GM12878 (cell line): ENCODE measurements at regions not wholly inside any gene's neighbourhood (a gene's known extent, or its start where the extent isn't known, plus 50 kb on each side); places are given as distances from the start of the nearest gene placed in this dataset.

Experiments used
- ATAC-seq: fragments of 200-7000 bp; cut with Tn5 transposase; 3 replicates; pipeline ENCODE4 v1.9.1; 2020; ENCODE audit warnings: mild to moderate bottlenecking, moderate library complexity
- BruUV-seq: library from RNA; stranded (reverse); fragments of 400-500 nt; replicated peaks from 2 replicates; lab custom pipeline; 2021; lab: Mats Ljungman, UMichigan
- CTCF ChIA-PET: fragments of 300-600 bp; sonication (Branson Sonifier 250); formaldehyde crosslinking; extraction: SDS; loops from one replicate; lab custom pipeline; 2021; ENCODE audit warnings: inconsistent platforms; lab: Yijun Ruan, JAX
- POLR2A ChIA-PET: fragments of 350-600 bp; formaldehyde crosslinking; extraction: SDS; loops from one replicate; lab custom pipeline; 2021; ENCODE audit warnings: inconsistent platforms; lab: Charles Lee
- RAD21 ChIA-PET: fragments of 300-600 bp; sonication (Branson Sonifier 250); formaldehyde crosslinking; loops from one replicate; lab custom pipeline; 2023; ENCODE audit warnings: antibody characterized with exemption; ENCODE audit not compliant: unreplicated experiment; lab: Charles Lee
- SMC1A ChIA-PET: fragments of 300-600 bp; sonication (Branson Sonifier 250); formaldehyde crosslinking; loops from one replicate; lab custom pipeline; 2023; ENCODE audit not compliant: unreplicated experiment, uncharacterized antibody; lab: Charles Lee
- DNase-seq: peaks from one replicate; pipeline ENCODE4 v3.0.0-alpha.2; 2011; ENCODE audit warnings: low read depth, low spot score
- FAIRE-seq: peaks from 3 replicates; lab custom pipeline; 2011; peaks lifted over from hg19 to GRCh38; lab: Jason Lieb, UNC
- H2AFZ ChIP-seq: 2 replicates; pipeline ENCODE4 v1.6.0; 2011; ENCODE audit warnings: low read depth, low read length, control low read depth; ENCODE audit not compliant: control insufficient read depth
- H3K27ac ChIP-seq: 2 replicates; pipeline ENCODE4 v1.5.1; 2011; ENCODE audit warnings: control low read depth; ENCODE audit not compliant: control insufficient read depth, insufficient read depth
- H3K27me3 ChIP-seq, 2 experiments: replicated peaks in 1 of 2; 2 replicates each; pipeline versions ENCODE4 v1.6.0 to v1.6.1; 2011; ENCODE audit warnings: low read length in 1 of 2; ENCODE audit not compliant: control insufficient read depth in 2 of 2, insufficient read depth in 2 of 2
- H3K36me3 ChIP-seq, 2 experiments: 2 replicates each; pipeline ENCODE4 v1.5.1; 2011; ENCODE audit warnings: low read length in 1 of 2; ENCODE audit not compliant: control insufficient read depth in 2 of 2, insufficient read depth in 2 of 2
- H3K4me1 ChIP-seq: 2 replicates; pipeline ENCODE4 v1.6.1; 2011; ENCODE audit warnings: mild to moderate bottlenecking, low read length, moderate library complexity, mixed read lengths; ENCODE audit not compliant: control insufficient read depth, insufficient read depth
- H3K4me2 ChIP-seq: 2 replicates; pipeline ENCODE4 v1.6.0; 2011; ENCODE audit warnings: control low read depth; ENCODE audit not compliant: control insufficient read depth, insufficient read depth
- H3K4me3 ChIP-seq: fragments of 200-600 bp; sonication (generic); 2 replicates; pipeline ENCODE4 v1.5.1; 2016
- H3K79me2 ChIP-seq: 2 replicates; pipeline ENCODE4 v1.6.0; 2011; ENCODE audit warnings: low read length; ENCODE audit not compliant: control insufficient read depth, insufficient read depth
- H3K9ac ChIP-seq: 2 replicates; pipeline ENCODE4 v1.8.0; 2011; ENCODE audit warnings: low read length, control low read depth, mixed read lengths; ENCODE audit not compliant: control insufficient read depth, insufficient read depth
- H3K9me3 ChIP-seq: replicated peaks from 3 replicates; pipeline ENCODE4 v1.5.1; 2011; ENCODE audit warnings: mild to moderate bottlenecking, low read length; ENCODE audit not compliant: control insufficient read depth, insufficient read depth
- H4K20me1 ChIP-seq: 2 replicates; pipeline ENCODE4 v1.6.0; 2011; ENCODE audit not compliant: control insufficient read depth, insufficient read depth
- CEBPB ChIP-seq, 2 experiments: fragments of 150-350 bp in 1 of 2; IDR thresholded peaks; 2 replicates each; pipeline ENCODE4 v1.6.1; 2012 to 2014; ENCODE audit warnings: low read depth in 2 of 2, low read length in 2 of 2, borderline replicate concordance in 1 of 2, inconsistent platforms in 1 of 2
- ELK1 ChIP-seq: IDR thresholded peaks from 2 replicates; pipeline ENCODE4 v1.6.1; 2012; ENCODE audit warnings: low read depth, low read length, improper control_type of control experiment
- ETV6 ChIP-seq, 2 experiments: fragments of 450-650 bp in 1 of 2; IDR thresholded peaks in 1 of 2; conservative IDR thresholded peaks in 1 of 2; 2 replicates each; pipeline ENCODE4 v1.6.1; 2014; ENCODE audit warnings: antibody characterized with exemption in 1 of 2, borderline replicate concordance in 1 of 2, low read depth in 1 of 2, mild to moderate bottlenecking in 1 of 2, moderate library complexity in 1 of 2
- IKZF2 ChIP-seq, 2 experiments: fragments of 450-650 bp; IDR thresholded peaks; 2 replicates each; pipeline ENCODE4 v1.6.1; 2017; ENCODE audit warnings: mild to moderate bottlenecking in 2 of 2, moderate library complexity in 2 of 2
- MEF2B ChIP-seq: fragments of 450-650 bp; IDR thresholded peaks from 2 replicates; pipeline ENCODE4 v1.6.1; 2018; ENCODE audit warnings: mild to moderate bottlenecking, moderate library complexity; ENCODE audit not compliant: partially characterized antibody, poor library complexity, severe bottlenecking
- MXI1 ChIP-seq: fragments of 150-350 bp; IDR thresholded peaks from 2 replicates; pipeline ENCODE4 v1.6.1; 2011; ENCODE audit warnings: low read depth, mild to moderate bottlenecking, inconsistent platforms, low read length, improper control_type of control experiment
- NFIC ChIP-seq: IDR thresholded peaks from 2 replicates; pipeline ENCODE4 v1.6.1; 2012; ENCODE audit warnings: low read depth, mild to moderate bottlenecking, inconsistent platforms, low read length, moderate library complexity
- PAX5 ChIP-seq: IDR thresholded peaks from 2 replicates; pipeline ENCODE4 v1.6.1; 2011; ENCODE audit warnings: low read depth, low read length, borderline replicate concordance
- RELB ChIP-seq: fragments of 450-650 bp; IDR thresholded peaks from 2 replicates; pipeline ENCODE4 v1.6.1; 2017; ENCODE audit warnings: low read depth, mild to moderate bottlenecking, moderate library complexity
- RUNX3 ChIP-seq: IDR thresholded peaks from 2 replicates; pipeline ENCODE4 v1.6.1; 2012; ENCODE audit warnings: low read length, inconsistent platforms
- STAT1 ChIP-seq: fragments of 450-650 bp; conservative IDR thresholded peaks from 2 replicates; pipeline ENCODE4 v1.6.1; 2014; ENCODE audit warnings: antibody characterized with exemption, mild to moderate bottlenecking
- YY1 ChIP-seq: IDR thresholded peaks from 2 replicates; pipeline ENCODE4 v1.6.1; 2011; ENCODE audit warnings: low read depth, mild to moderate bottlenecking, low read length
- WGBS: methylation state at CpG from one replicate; pipeline ENCODE4 v1.1.6; 2016; ENCODE audit warnings: low lambda C conversion rate; ENCODE audit not compliant: insufficient replicate concordance, insufficient coverage; ENCODE audit errors: missing lambda C conversion rate; 5-methylcytosine and 5-hydroxymethylcytosine counted together
- in situ Hi-C: fragments of 300-500 bp; cut with MboI; formaldehyde crosslinking; loops from 9 replicates; pipeline ENCODE4 v1.14.3; 2018; ENCODE audit warnings: mixed read lengths
- intact Hi-C: fragments of 100-400 bp; cut with micrococcal nuclease; formaldehyde crosslinking; loops from one replicate; pipeline ENCODE4 v1.14.2; 2022; ENCODE audit not compliant: unreplicated experiment
- TF ChIP-seq, protein P1 (sequence below): IDR thresholded peaks from 2 replicates; pipeline ENCODE4 v1.6.1; 2011; ENCODE audit warnings: mild to moderate bottlenecking, low read depth, low read length, moderate library complexity; ENCODE audit not compliant: insufficient replicate concordance
- TF ChIP-seq, protein P2 (sequence below): fragments of 450-650 bp; conservative IDR thresholded peaks from 2 replicates; pipeline ENCODE4 v1.6.1; 2017; ENCODE audit warnings: mild to moderate bottlenecking, moderate library complexity

DNA sequence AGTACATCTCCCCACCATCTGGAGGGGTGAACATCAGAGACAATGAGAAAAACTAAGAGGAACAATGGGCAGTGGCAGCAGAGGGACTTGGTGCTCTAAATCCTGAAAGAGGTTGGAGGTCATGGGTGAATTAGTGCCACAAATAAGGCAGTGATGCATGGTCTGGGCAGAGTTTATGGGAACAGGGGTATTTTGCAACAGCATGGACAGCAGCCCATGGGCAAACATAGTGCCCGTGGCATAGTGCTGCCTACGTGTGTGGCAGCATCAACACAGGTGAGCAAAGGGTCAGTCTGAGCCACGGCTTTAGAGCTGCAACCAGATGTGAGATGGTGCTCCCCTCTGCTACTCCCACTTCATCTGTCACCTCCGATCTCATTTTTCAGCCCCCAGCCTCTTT lies 459.1 kb upstream of the CITED2 start:
- CTCF ChIA-PET: interaction anchor here (0.6 kb wide), 1 partner anchor 851 kb away, joined by 3 read pairs; no protein-coding TSS in a partner anchor
- intact Hi-C loops: no loop called here
- in situ Hi-C loops: no loop called here
- TF ChIP-seq MEF2B: no peak
- TF ChIP-seq, protein P1, sequence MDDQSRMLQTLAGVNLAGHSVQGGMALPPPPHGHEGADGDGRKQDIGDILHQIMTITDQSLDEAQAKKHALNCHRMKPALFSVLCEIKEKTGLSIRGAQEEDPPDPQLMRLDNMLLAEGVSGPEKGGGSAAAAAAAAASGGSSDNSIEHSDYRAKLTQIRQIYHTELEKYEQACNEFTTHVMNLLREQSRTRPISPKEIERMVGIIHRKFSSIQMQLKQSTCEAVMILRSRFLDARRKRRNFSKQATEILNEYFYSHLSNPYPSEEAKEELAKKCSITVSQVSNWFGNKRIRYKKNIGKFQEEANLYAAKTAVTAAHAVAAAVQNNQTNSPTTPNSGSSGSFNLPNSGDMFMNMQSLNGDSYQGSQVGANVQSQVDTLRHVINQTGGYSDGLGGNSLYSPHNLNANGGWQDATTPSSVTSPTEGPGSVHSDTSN: no peak
- TF ChIP-seq RUNX3: no peak
- no peak for TF ChIP-seq ETV6 (conservative IDR thresholded peaks at IDR 0.05 in 1 of 2, IDR thresholded peaks at IDR 0.05 in 1 of 2; ENCODE audit: borderline replicate concordance in 1 of 2, low read depth in 1 of 2)
- no peak for TF ChIP-seq ELK1
- TF ChIP-seq PAX5: no peak
- TF ChIP-seq, protein P2, sequence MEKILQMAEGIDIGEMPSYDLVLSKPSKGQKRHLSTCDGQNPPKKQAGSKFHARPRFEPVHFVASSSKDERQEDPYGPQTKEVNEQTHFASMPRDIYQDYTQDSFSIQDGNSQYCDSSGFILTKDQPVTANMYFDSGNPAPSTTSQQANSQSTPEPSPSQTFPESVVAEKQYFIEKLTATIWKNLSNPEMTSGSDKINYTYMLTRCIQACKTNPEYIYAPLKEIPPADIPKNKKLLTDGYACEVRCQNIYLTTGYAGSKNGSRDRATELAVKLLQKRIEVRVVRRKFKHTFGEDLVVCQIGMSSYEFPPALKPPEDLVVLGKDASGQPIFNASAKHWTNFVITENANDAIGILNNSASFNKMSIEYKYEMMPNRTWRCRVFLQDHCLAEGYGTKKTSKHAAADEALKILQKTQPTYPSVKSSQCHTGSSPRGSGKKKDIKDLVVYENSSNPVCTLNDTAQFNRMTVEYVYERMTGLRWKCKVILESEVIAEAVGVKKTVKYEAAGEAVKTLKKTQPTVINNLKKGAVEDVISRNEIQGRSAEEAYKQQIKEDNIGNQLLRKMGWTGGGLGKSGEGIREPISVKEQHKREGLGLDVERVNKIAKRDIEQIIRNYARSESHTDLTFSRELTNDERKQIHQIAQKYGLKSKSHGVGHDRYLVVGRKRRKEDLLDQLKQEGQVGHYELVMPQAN: no peak
- no peak for TF ChIP-seq RELB
- TF ChIP-seq STAT1: no peak
- no peak for TF ChIP-seq IKZF2 (IDR thresholded peaks at IDR 0.05)
- no peak for TF ChIP-seq MXI1
- no peak for TF ChIP-seq YY1
- TF ChIP-seq NFIC: no peak
- no peak for TF ChIP-seq CEBPB (IDR thresholded peaks at IDR 0.05; ENCODE audit: borderline replicate concordance in 1 of 2, low read depth in 2 of 2, low read length in 2 of 2)
- DNase-seq: no peak
- BruUV-seq: no TSS peak
- Histone ChIP-seq H3K27me3 (no peaks in the 10 kb centered on the region), H3K9ac (no peak overlapping the region), H3K27ac (no peak overlapping the region), H4K20me1 (no peaks in the 10 kb centered on the region), H3K4me2 (no peak overlapping the region), H2AFZ (no peak overlapping the region), H3K4me1 (no peaks in the 10 kb centered on the region), H3K79me2 (no peaks in the 10 kb centered on the region), H3K36me3 (no peaks in the 10 kb centered on the region), H3K9me3 (no peaks in the 10 kb centered on the region), H3K4me3 (no peak overlapping the region)
- no peak for FAIRE-seq
- POLR2A ChIA-PET: interaction anchor here (0.6 kb wide), 2 partner anchors 44 to 463 kb away, joined by 4 to 5 read pairs; no protein-coding TSS in a partner anchor
- WGBS: 56% methylated on average over 4 of the region's 4 CpGs
- SMC1A ChIA-PET: interaction anchor here (1.0 kb wide), 1 partner anchor 18 kb away, joined by 3 read pairs; no protein-coding TSS in a partner anchor
- ATAC-seq: no peak
- RAD21 ChIA-PET: no interaction called here
